IMR-90 (cell line): ENCODE measurements at regions not wholly inside any gene's neighbourhood (a gene's known extent, or its start where the extent isn't known, plus 50 kb on each side); places are given as distances from the start of the nearest gene placed in this dataset.

Source experiments
- BHLHE40 ChIP-seq: fragments of 150-350 bp; IDR thresholded peaks from 2 replicates; pipeline ENCODE4 v1.6.1; 2016; ENCODE audit warnings: mild to moderate bottlenecking, low read depth, low read length
- CEBPB ChIP-seq: IDR thresholded peaks from 2 replicates; pipeline ENCODE4 v1.6.1; 2012; ENCODE audit warnings: low read depth, low read length, improper control_type of control experiment
- CHD1 ChIP-seq: IDR thresholded peaks from 2 replicates; pipeline ENCODE4 v1.6.1; 2012; ENCODE audit warnings: low read depth, low read length, improper control_type of control experiment
- FOS ChIP-seq: fragments of 150-350 bp; IDR thresholded peaks from 2 replicates; pipeline ENCODE4 v1.6.1; 2016; ENCODE audit warnings: low read depth, low read length
- MAFK ChIP-seq: IDR thresholded peaks from 2 replicates; pipeline ENCODE4 v1.6.1; 2012; ENCODE audit warnings: low read depth, low read length, improper control_type of control experiment
- MAZ ChIP-seq: IDR thresholded peaks from 2 replicates; pipeline ENCODE4 v1.6.1; 2012; ENCODE audit warnings: low read depth, mild to moderate bottlenecking, low read length, improper control_type of control experiment, moderate library complexity, borderline replicate concordance
- MXI1 ChIP-seq: IDR thresholded peaks from 2 replicates; pipeline ENCODE4 v1.6.1; 2012; ENCODE audit warnings: low read depth, mild to moderate bottlenecking, low read length, moderate library complexity, borderline replicate concordance
- NFE2L2 ChIP-seq: fragments of 150-350 bp; IDR thresholded peaks from 2 replicates; pipeline ENCODE4 v1.6.1; 2016; ENCODE audit warnings: low read depth, mild to moderate bottlenecking, low read length
- POLR2A ChIP-seq: IDR thresholded peaks from 2 replicates; pipeline ENCODE4 v1.6.1; 2012; ENCODE audit warnings: mild to moderate bottlenecking, low read depth, low read length
- RAD21 ChIP-seq: IDR thresholded peaks from 2 replicates; pipeline ENCODE4 v1.6.1; 2012; ENCODE audit warnings: low read length, improper control_type of control experiment
- RCOR1 ChIP-seq: IDR thresholded peaks from 2 replicates; pipeline ENCODE4 v1.6.1; 2012; ENCODE audit warnings: mild to moderate bottlenecking, low read length, improper control_type of control experiment; ENCODE audit not compliant: insufficient replicate concordance
- SMC3 ChIP-seq: fragments of 150-350 bp; IDR thresholded peaks from 2 replicates; pipeline ENCODE4 v1.6.1; 2016; ENCODE audit warnings: low read depth, mild to moderate bottlenecking, antibody characterized with exemption, low read length, moderate library complexity
- TF ChIP-seq, protein P1 (sequence below): conservative IDR thresholded peaks from 2 replicates; pipeline ENCODE4 v1.5.1; 2012; ENCODE audit warnings: mild to moderate bottlenecking, low read depth, low read length, improper control_type of control experiment
- TF ChIP-seq, protein P2 (sequence below): fragments of 150-350 bp; IDR thresholded peaks from 2 replicates; pipeline ENCODE4 v1.6.1; 2016; ENCODE audit warnings: low read depth, mild to moderate bottlenecking, low read length, moderate library complexity, borderline replicate concordance

GRCh38 chr1:168833801-168834224 is 104.8 kb upstream of the DPT start:
- TF ChIP-seq, protein P1, sequence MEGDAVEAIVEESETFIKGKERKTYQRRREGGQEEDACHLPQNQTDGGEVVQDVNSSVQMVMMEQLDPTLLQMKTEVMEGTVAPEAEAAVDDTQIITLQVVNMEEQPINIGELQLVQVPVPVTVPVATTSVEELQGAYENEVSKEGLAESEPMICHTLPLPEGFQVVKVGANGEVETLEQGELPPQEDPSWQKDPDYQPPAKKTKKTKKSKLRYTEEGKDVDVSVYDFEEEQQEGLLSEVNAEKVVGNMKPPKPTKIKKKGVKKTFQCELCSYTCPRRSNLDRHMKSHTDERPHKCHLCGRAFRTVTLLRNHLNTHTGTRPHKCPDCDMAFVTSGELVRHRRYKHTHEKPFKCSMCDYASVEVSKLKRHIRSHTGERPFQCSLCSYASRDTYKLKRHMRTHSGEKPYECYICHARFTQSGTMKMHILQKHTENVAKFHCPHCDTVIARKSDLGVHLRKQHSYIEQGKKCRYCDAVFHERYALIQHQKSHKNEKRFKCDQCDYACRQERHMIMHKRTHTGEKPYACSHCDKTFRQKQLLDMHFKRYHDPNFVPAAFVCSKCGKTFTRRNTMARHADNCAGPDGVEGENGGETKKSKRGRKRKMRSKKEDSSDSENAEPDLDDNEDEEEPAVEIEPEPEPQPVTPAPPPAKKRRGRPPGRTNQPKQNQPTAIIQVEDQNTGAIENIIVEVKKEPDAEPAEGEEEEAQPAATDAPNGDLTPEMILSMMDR: no peak
- no peak for TF ChIP-seq SMC3
- no peak for TF ChIP-seq BHLHE40
- no peak for TF ChIP-seq FOS
- TF ChIP-seq MAZ: no peak
- TF ChIP-seq MXI1: no peak
- no peak for TF ChIP-seq RAD21
- no peak for TF ChIP-seq POLR2A
- TF ChIP-seq, protein P2, sequence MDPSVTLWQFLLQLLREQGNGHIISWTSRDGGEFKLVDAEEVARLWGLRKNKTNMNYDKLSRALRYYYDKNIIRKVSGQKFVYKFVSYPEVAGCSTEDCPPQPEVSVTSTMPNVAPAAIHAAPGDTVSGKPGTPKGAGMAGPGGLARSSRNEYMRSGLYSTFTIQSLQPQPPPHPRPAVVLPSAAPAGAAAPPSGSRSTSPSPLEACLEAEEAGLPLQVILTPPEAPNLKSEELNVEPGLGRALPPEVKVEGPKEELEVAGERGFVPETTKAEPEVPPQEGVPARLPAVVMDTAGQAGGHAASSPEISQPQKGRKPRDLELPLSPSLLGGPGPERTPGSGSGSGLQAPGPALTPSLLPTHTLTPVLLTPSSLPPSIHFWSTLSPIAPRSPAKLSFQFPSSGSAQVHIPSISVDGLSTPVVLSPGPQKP: no peak
- no peak for TF ChIP-seq CEBPB
- TF ChIP-seq RCOR1: no peak
- TF ChIP-seq NFE2L2: no peak
- TF ChIP-seq CHD1: no peak
- TF ChIP-seq MAFK: no peak
